NCI-H1048 (cell line): ENCODE measurements at regions not wholly inside any gene's neighbourhood (a gene's known extent, or its start where the extent isn't known, plus 50 kb on each side); places are given as distances from the start of the nearest gene placed in this dataset.

Experiments
- DNase-seq: peaks from one replicate; lab custom pipeline; 2025; lab: John Stamatoyannopoulos, UW

DNA sequence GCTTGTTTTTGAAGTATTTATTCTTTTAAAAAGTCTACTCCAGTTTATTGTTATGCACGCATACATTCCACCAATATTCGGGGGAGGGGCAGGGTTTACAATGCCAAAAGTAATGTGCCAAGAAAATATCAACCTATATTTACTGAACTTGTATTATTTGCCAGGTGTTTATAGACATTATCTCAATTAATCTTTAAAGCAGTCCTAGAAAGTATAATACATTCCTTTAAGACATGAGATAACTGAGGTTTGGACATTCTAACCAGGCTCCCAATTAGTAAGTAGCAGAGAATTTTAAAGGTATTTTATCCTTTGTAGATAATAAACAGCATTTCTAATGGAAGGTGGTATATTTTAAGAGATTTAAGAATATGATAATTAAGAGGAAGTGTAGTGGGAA is 124.5 kb upstream of the LRIG3 start:
- DNase-seq: no peak

DNA sequence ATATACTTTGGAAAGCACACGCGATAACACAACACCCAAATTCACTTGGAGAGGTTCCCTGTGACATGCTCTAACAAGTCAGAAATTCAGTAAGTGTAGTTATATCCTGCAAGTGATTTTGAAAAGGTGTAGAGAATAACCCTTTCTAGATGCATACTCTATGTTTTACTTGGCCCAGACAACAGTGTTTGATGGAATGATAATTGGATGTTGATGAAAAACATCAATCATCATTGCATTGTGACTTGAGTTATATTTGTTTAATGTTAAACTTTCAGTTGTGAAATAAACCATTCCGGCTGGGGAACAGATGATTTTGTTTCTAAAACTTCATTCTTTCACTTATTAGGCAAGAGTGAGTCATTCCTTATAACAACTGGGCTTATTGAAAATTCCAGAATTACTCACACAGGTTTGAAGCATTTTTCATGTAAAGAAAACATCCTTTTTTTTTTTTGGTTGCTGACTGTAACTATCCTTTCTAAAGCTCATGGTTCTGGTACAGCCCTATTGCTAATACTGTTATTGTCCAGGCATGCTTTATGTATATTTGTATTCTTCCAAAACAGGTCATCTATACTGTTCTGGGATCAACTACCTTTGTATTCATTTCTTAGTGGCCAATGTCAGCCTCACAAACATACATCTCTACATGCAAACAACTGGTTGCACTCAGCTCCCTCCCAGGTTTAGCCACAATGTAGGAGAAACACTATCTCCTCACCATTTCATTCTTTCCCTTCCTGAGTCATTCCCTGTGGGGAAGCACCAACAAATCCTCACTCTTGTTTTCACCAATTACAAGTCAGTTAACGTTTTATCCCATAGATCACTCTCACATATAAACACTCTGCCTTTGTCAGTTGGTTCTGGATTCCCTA is 121.2 kb upstream of the LRIG3 start:
- no peak for DNase-seq

GRCh38 chr12:59040656-59041055 is 120.4 kb upstream of the LRIG3 start:
- DNase-seq: no peak

DNA sequence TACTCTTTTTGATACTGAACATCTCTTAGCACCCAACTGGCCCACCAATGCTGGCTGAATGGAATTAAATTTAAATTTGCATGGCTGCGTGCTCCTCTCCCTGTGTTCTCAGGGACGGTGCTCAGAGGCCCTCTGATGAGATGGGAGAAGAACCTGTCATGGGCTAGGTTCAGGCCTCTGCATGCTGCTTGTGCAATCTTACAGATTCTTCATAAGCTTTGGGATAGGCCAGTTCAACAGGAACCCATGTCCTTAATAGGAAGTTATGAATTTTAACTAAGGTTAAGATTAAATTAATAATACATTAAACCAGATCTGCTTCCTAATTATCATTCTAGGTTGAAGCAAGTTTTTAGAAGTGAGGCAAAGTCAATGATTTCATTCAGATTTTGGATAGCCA is 119.7 kb upstream of the LRIG3 start:
- DNase-seq: no peak

GRCh38 chr12:59039005-59039404 is 118.7 kb upstream of the LRIG3 start:
- no peak for DNase-seq

GRCh38 chr12:59036973-59037762 is 116.9 kb upstream of the LRIG3 start:
- peak; percentile 60 for DNase-seq

GRCh38 chr12:59036347-59036746 is 116.0 kb upstream of the LRIG3 start:
- DNase-seq: no peak

GRCh38 chr12:59031313-59031712 is 111.0 kb upstream of the LRIG3 start:
- no peak for DNase-seq

DNA sequence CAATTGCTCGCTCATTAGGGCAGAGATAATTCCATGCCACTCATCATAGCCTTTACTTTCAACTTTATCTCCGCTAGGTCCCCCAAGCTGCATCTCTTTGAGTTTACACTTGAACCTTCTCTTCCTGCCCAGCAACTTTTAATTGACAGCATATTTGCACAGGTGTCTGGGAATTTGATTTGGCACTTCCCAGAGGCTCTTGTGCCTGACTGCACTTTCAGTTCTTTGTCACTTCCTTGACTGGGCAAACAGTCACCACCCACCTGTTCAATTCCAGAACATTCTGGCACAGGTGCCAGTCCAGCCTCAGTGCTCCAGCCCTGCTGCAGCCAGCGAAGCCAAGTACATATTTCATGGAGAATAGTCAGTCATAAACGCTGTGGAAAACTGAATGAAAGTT is 110.1 kb upstream of the LRIG3 start:
- DNase-seq: no peak

DNA sequence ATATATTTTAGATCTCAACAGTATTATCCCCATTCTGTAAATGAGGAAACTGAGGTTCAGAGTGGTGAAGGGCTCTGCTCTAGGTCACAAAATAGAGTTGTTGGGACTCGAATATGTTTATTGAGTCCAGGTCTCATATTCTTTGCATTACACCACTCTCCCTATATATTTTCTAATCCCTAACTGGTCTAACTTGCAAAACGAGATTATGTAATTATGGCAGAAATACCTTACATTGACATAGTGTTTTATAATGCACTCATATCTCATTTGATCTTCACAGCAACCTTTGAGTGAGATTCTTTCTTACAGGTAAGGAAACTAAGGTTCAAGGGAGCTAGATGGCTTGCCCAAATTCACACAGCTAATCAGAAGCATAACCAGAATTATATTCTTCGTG is 106.9 kb upstream of the LRIG3 start:
- no peak for DNase-seq

GRCh38 chr12:59023861-59024424 is 103.6 kb upstream of the LRIG3 start:
- DNase-seq: no peak

- no peak for DNase-seq
Measured at GRCh38 chr12:59020073-59020946, 100.0 kb upstream of the LRIG3 start.

DNA sequence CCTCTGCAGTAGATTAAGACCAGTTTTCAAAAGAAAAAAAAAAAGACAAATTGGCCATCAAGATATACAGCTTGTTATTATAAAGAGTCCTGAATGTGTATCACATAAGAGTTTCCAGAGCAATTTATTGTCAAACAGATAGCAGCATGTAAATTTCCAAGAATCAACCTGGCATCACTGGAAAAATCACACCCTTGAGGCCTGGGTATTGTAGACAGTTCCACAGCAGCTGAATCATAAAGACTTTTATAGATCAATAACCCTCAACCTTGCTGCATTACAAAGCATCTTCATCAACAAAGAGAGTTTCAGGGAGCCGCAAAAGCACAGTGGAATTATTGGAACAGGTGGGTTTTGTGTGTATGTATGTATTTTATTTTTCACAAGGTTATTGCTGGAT is 94.6 kb upstream of the LRIG3 start:
- no peak for DNase-seq

DNA sequence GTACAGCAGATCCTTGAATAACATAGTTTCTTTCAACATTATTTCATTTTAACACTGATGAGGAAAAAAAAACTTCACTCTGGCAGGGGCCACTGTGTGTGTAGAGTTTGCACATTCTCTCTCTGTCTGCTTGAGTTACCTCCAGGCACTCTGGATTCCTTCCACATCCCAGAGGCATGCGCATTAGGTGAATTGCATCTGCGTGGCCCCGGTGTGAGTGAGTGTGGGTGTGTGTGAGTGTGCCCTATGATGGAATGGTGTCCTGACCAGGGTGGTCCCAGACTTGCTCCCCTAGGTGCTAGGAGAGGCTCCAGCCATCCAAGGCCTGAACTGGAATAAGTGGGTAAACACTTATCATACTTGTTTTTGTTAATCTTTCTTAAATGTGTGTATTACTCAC is 90.6 kb upstream of the LRIG3 start:
- DNase-seq: no peak

DNA sequence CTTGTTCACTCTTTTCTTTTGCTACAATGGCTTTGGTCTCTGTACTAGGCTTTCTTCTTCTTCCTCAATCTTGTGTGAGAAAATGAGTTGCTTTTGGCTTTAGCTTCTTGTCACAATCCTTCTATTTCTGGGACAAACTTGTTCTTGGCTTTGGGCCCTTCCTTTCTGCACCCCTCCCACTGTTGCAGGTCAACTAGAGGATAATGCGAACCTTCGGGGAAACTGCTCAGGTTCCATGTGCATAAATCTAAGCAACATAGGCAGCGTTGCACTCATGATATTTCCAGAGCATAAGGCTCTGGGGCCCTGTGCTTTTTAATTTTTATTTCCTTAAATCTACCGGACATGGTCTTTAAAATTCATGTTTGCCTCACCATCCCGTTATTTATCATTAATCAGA is 89.8 kb upstream of the LRIG3 start:
- DNase-seq: no peak

DNA sequence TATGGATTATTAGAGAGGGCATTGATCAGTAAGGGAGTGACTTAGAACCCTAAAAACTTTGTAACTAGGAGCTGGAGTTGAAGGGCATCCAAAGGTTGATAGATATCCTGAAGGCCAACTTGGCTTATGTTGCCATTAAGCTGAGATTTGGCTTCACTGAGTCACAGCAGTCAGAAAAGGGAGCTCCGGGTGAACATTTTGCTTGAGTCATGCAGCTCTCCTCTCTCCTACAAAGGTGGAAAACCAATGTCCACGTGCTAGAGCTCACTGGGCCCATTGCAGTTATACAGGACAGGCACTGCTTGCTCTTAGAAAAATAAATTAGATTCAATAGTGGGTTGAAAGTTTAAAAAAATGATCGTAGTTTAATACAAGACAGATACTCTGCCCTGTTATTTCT is 87.3 kb upstream of the LRIG3 start:
- DNase-seq: no peak

- no peak for DNase-seq
Measured at GRCh38 chr12:59005193-59005955, 85.1 kb upstream of the LRIG3 start.

- no peak for DNase-seq
Measured at GRCh38 chr12:59004456-59004855, 84.2 kb upstream of the LRIG3 start.

GRCh38 chr12:58995666-58996363 is 75.5 kb upstream of the LRIG3 start:
- DNase-seq: no peak

GRCh38 chr12:58988643-58989344 is 68.5 kb upstream of the LRIG3 start:
- DNase-seq: no peak
